GM19397 (cell line): ENCODE measurements at regions not wholly inside any gene's neighbourhood (a gene's known extent, or its start where the extent isn't known, plus 50 kb on each side); places are given as distances from the start of the nearest gene placed in this dataset.
"Not testable (repeated sequence)": the region's sequence is repeated elsewhere in the genome, so short reads cannot be mapped to it uniquely, and the experiment has no call there.

Source experiments
- ATAC-seq: cut with Tn5 transposase; IDR thresholded peaks from one replicate; pipeline ENCODE4 v1.9.1; 2021; ENCODE audit warnings: mild to moderate bottlenecking, moderate library complexity; ENCODE audit not compliant: unreplicated experiment

DNA sequence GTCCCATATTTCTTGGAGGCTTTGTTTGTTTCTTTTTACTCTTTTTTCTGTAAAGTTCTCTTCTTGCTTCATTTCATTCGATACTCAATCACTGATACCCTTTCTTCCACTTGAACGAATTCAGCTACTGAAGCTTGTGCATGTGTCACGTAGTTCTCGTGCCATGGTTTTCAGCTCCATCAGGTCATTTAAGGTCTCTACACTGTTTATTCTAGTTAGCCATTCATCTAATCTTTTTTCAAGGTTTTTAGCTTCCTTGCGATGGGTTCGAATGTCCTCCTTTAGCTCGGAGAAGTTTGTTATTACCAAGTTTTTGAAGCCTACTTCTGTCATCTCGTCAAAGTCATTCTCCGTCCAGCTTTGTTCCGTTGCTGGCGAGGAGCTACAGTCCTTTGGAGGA, 55.6 kb upstream of the CRYM start:
- not testable (repeated sequence) for ATAC-seq
